ENCODE measurements at regions not wholly inside any gene's neighbourhood (a gene's known extent, or its start where the extent isn't known, plus 50 kb on each side); places are given as distances from the start of the nearest gene placed in this dataset.
"Not testable (repeated sequence)": the region's sequence is repeated elsewhere in the genome, so short reads cannot be mapped to it uniquely, and the experiment has no call there.

GRCh38 chr13:47687577-47687976 lies 313.5 kb downstream of the SUCLA2 start:
- no peak for DNase-seq
- Mint-ChIP-seq H3K4me3 (no peak overlapping the region), H3K9me3 (peaks cover 18% of the 10 kb centered on the region), H3K4me1 (no peaks in the 10 kb centered on the region), H3K27ac (no peak overlapping the region), H3K36me3 (ENCODE audit: low read depth) (no peaks in the 10 kb centered on the region), H3K27me3 (ENCODE audit: low read depth, poor library complexity) (no peaks in the 10 kb centered on the region)
- TF ChIP-seq CTCF (IDR thresholded peaks at IDR 0.05), result no peak

DNA sequence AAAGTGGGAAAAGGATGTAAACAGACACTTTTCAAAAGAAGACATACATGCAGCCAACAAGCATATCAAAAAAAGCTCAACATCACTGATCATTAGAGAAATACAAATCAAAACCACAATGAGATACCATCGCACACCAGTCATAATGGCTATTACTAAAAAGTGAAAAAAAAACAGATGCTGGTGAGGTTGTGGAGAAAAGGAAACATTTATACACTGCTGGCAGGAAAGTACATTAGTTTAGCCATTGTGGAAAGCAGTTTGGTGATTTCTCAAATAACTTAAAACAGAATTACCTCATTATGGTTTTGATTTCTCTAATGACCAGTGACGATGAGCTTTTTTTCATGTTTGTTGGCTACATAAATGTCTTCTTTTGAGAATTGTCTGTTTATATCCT lies 315.9 kb downstream of the SUCLA2 start:
- H3K36me3 Mint-ChIP-seq (ENCODE audit: low read depth); H3K27me3 Mint-ChIP-seq (ENCODE audit: low read depth, poor library complexity); H3K27ac Mint-ChIP-seq; DNase-seq; H3K4me1 Mint-ChIP-seq; H3K4me3 Mint-ChIP-seq: not testable (repeated sequence)
- peaks cover 18% of the 10 kb centered on the region for H3K9me3 Mint-ChIP-seq

GRCh38 chr13:47680748-47681147 lies 320.3 kb downstream of the SUCLA2 start:
- Mint-ChIP-seq H3K27ac (no peak overlapping the region), H3K9me3 (peaks cover 17% of the 10 kb centered on the region), H3K36me3 (ENCODE audit: low read depth) (no peaks in the 10 kb centered on the region), H3K4me3 (no peak overlapping the region), H3K4me1 (peaks cover 20% of the 10 kb centered on the region), H3K27me3 (ENCODE audit: low read depth, poor library complexity) (no peaks in the 10 kb centered on the region)
- DNase-seq, result no peak
- no peak for TF ChIP-seq CTCF (IDR thresholded peaks at IDR 0.05)

GRCh38 chr13:47679401-47679800 lies 321.7 kb downstream of the SUCLA2 start:
- H3K4me1 Mint-ChIP-seq, result peaks cover 26% of the 10 kb centered on the region
- no peaks in the 10 kb centered on the region for H3K36me3 Mint-ChIP-seq (ENCODE audit: low read depth)
- no peak for TF ChIP-seq CTCF (IDR thresholded peaks at IDR 0.05)
- no peak overlapping the region for H3K4me3 Mint-ChIP-seq
- H3K27me3 Mint-ChIP-seq (ENCODE audit: low read depth, poor library complexity), result no peaks in the 10 kb centered on the region
- peaks cover 9% of the 10 kb centered on the region for H3K9me3 Mint-ChIP-seq
- no peak for DNase-seq
- no peak overlapping the region for H3K27ac Mint-ChIP-seq

DNA sequence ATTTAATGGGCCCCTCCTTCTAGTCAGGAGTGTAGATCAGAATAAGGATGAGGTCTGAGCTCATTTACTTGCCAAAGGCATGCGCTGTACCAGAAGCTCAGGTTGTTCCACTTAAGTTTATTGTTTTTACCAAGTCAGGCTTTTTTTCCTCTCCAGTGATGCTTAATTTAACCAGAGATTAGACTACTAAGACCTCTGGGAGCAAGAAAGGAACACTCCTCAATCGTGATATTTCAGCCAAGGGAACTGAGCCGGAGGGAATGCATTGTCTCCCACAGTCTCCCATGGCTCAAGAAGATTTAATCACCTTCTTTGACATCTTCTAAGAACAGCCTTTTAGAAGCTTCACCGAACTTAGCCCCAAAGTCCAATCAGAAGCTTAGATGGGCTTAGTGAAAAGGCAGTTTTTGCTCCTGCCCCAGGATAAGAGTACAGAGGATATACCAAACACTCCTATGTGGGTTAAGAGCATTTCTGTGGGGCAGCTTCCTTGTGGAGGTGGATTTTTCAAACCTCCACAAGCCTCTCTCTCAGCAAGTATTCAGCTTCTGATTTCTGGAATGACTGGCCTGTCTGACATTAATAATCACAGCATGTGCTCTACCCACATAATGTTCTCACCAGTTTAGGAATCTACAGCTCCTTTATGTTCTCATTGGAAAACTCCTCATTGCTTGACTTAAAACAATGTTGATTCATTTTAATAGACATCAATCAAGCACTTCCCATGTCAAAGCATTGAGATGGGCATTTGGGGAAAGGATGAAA lies 322.7 kb downstream of the SUCLA2 start:
- no peaks in the 10 kb centered on the region for H3K36me3 Mint-ChIP-seq (ENCODE audit: low read depth)
- peaks cover 26% of the 10 kb centered on the region for H3K4me1 Mint-ChIP-seq
- H3K4me3 Mint-ChIP-seq, result no peak overlapping the region
- H3K27ac Mint-ChIP-seq, result no peak overlapping the region
- DNase-seq, result no peak
- peaks cover under 1% of the 10 kb centered on the region for H3K9me3 Mint-ChIP-seq
- no peak for TF ChIP-seq CTCF (IDR thresholded peaks at IDR 0.05)
- H3K27me3 Mint-ChIP-seq (ENCODE audit: low read depth, poor library complexity), result no peaks in the 10 kb centered on the region

DNA sequence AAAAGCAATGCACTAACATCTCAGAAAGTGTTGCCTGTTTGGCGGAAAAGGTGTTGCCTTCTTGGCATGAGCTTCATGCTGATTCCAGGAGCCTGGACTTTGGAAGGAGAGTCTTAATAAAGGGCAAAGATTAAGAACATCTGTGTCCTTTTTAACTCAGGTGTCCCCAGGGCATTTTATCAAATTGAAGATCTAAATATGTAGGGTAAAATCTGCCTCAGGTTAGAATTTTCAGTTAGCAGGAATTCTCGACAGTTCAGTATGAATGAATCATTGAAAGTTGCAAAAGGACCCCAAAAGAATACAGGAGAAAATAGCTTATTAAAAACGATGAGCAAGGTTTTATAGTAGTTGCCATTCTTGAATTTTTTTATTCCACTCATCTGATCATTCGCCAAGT lies 325.2 kb downstream of the SUCLA2 start:
- TF ChIP-seq CTCF (IDR thresholded peaks at IDR 0.05), result no peak
- Mint-ChIP-seq H3K4me1 (peaks cover 26% of the 10 kb centered on the region), H3K4me3 (no peak overlapping the region), H3K27me3 (ENCODE audit: low read depth, poor library complexity) (no peaks in the 10 kb centered on the region), H3K36me3 (ENCODE audit: low read depth) (no peaks in the 10 kb centered on the region), H3K27ac (no peak overlapping the region), H3K9me3 (no peaks in the 10 kb centered on the region)
- DNase-seq, result no peak

Measured in nephron progenitor cell (in vitro differentiated cells).